ENCODE measurements at regions not wholly inside any gene's neighbourhood (a gene's known extent, or its start where the extent isn't known, plus 50 kb on each side); places are given as distances from the start of the nearest gene placed in this dataset.
"Not testable (repeated sequence)": the region's sequence is repeated elsewhere in the genome, so short reads cannot be mapped to it uniquely, and the experiment has no call there.

GRCh38 chr14:30270200-30271161, 288.5 kb upstream of the G2E3 start:
- peak; percentile 65 to 76 for ATAC-seq

- no peak for ATAC-seq
Measured at GRCh38 chr14:30271811-30272323, 287.1 kb upstream of the G2E3 start.

GRCh38 chr14:30272848-30273832, 285.8 kb upstream of the G2E3 start:
- no peak for ATAC-seq

GRCh38 chr14:30275604-30276003, 283.4 kb upstream of the G2E3 start:
- no peak for ATAC-seq

- ATAC-seq = no peak
Measured at GRCh38 chr14:30277268-30277667, 281.7 kb upstream of the G2E3 start.

GRCh38 chr14:30278856-30279255, 280.1 kb upstream of the G2E3 start:
- ATAC-seq = not testable (repeated sequence)

GRCh38 chr14:30283822-30284446, 275.0 kb upstream of the G2E3 start:
- ATAC-seq = no peak

GRCh38 chr14:30284808-30285207, 274.1 kb upstream of the G2E3 start:
- no peak for ATAC-seq

- ATAC-seq = no peak
Measured at GRCh38 chr14:30287579-30288445, 271.1 kb upstream of the G2E3 start.

GRCh38 chr14:30290001-30290400, 269.0 kb upstream of the G2E3 start:
- ATAC-seq = no peak

GRCh38 chr14:30291216-30291615, 267.7 kb upstream of the G2E3 start:
- no peak for ATAC-seq

- ATAC-seq = no peak
Measured at GRCh38 chr14:30292541-30292940, 266.4 kb upstream of the G2E3 start.

- no peak for ATAC-seq
Measured at GRCh38 chr14:30295980-30296379, 263.0 kb upstream of the G2E3 start.

GRCh38 chr14:30296931-30297405, 262.0 kb upstream of the G2E3 start:
- no peak for ATAC-seq

- ATAC-seq = no peak
Measured at GRCh38 chr14:30297876-30298795, 260.8 kb upstream of the G2E3 start.

GRCh38 chr14:30299915-30300314, 259.0 kb upstream of the G2E3 start:
- no peak for ATAC-seq

- no peak for ATAC-seq
Measured at GRCh38 chr14:30303350-30303749, 255.6 kb upstream of the G2E3 start.

- no peak for ATAC-seq
Measured at GRCh38 chr14:30305346-30305745, 253.6 kb upstream of the G2E3 start.

- ATAC-seq = no peak
Measured at GRCh38 chr14:30309405-30309804, 249.6 kb upstream of the G2E3 start.

GRCh38 chr14:30312214-30312613, 246.7 kb upstream of the G2E3 start:
- ATAC-seq = no peak

All from activated CD4-positive, CD25-positive, alpha-beta regulatory T cell treated with anti-CD3 and anti-CD28 coated beads, Interleukin-2, amount 50 U/mL, for 24 hours (primary cell).